ENCODE measurements at regions not wholly inside any gene's neighbourhood (a gene's known extent, or its start where the extent isn't known, plus 50 kb on each side); places are given as distances from the start of the nearest gene placed in this dataset.

DNA sequence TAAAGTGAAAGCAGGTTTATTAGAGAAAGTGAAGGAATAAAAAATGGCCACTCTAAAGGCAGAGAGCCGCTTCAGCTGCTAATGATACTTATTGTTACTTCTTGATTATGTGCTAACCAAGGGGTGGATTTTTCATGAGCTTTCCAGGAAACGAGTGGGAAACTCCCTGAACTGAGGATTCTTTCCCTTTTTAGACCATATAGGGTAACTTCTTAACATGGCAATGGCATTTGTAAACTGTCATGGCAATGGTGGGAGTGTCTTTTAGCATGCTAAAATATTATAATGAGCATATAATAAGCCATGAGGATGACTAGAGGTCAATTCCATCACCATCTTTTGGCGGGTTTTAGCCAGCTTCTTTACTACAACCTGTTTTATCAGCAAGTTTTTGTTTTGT lies 890.0 kb downstream of the UQCRFS1 start (continued):
- no peak for TF ChIP-seq ZSCAN4 (tag by site-specific recombination; IDR thresholded peaks at IDR 0.05)

DNA sequence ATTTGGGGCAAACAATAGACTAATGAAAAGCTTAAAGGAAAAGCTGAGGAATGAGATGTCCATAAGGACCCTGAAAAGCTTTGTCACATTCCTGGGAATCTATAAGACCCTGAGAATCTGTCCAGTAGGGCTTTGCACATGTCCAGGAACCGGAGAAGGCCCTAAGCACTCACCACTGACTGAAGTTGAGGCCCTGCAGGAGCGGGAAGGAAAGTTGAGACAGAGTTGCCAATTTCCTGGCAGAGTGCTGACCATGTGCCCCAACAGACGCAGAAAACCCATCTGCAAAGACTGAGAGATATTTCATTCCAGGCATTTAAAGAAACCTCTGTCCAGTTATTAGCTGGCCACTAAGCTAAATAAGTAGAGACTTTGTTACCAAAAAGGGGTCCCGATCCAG lies 890.5 kb downstream of the UQCRFS1 start:
- POLR2A ChIA-PET = no interaction called here
- H3K27ac ChIP-seq (ENCODE audit: extremely low read depth, low read depth, low read length) = no peak overlapping the region
- TF ChIP-seq, protein P1, sequence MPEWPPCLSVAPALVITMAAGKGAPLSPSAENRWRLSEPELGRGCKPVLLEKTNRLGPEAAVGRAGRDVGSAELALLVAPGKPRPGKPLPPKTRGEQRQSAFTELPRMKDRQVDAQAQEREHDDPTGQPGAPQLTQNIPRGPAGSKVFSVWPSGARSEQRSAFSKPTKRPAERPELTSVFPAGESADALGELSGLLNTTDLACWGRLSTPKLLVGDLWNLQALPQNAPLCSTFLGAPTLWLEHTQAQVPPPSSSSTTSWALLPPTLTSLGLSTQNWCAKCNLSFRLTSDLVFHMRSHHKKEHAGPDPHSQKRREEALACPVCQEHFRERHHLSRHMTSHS (tag by site-specific recombination; IDR thresholded peaks at IDR 0.05) = no peak
- TF ChIP-seq, protein P2, sequence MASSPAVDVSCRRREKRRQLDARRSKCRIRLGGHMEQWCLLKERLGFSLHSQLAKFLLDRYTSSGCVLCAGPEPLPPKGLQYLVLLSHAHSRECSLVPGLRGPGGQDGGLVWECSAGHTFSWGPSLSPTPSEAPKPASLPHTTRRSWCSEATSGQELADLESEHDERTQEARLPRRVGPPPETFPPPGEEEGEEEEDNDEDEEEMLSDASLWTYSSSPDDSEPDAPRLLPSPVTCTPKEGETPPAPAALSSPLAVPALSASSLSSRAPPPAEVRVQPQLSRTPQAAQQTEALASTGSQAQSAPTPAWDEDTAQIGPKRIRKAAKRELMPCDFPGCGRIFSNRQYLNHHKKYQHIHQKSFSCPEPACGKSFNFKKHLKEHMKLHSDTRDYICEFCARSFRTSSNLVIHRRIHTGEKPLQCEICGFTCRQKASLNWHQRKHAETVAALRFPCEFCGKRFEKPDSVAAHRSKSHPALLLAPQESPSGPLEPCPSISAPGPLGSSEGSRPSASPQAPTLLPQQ (tag by site-specific recombination; IDR thresholded peaks at IDR 0.05) = no peak
- TF ChIP-seq ZNF664 (tag by site-specific recombination; IDR thresholded peaks at IDR 0.05) (no peak), ZNF645 (tag by site-specific recombination; IDR thresholded peaks at IDR 0.05) (no peak), WT1 (tag by site-specific recombination; IDR thresholded peaks at IDR 0.05) (no peak)
- TF ChIP-seq, protein P3, sequence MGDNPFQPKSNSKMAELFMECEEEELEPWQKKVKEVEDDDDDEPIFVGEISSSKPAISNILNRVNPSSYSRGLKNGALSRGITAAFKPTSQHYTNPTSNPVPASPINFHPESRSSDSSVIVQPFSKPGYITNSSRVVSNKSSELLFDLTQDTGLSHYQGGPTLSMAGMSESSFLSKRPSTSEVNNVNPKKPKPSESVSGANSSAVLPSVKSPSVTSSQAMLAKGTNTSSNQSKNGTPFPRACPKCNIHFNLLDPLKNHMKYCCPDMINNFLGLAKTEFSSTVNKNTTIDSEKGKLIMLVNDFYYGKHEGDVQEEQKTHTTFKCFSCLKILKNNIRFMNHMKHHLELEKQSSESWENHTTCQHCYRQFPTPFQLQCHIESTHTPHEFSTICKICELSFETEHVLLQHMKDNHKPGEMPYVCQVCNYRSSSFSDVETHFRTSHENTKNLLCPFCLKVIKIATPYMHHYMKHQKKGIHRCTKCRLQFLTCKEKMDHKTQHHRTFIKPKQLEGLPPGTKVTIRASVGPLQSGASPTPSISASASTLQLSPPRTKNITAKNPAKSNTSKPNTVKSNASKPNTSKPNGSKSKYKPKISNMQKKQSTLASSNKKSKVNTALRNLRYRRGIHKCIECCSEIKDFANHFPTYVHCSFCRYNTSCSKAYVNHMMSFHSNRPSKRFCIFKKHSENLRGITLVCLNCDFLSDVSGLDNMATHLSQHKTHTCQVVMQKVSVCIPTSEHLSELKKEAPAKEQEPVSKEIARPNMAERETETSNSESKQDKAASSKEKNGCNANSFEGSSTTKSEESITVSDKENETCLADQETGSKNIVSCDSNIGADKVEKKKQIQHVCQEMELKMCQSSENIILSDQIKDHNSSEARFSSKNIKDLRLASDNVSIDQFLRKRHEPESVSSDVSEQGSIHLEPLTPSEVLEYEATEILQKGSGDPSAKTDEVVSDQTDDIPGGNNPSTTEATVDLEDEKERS (tag by site-specific recombination; IDR thresholded peaks at IDR 0.05) = no peak
- CTCF ChIA-PET = interaction anchor here (0.8 to 22.8 kb wide), 14 partner anchors 8 to 388 kb away, joined by 3 to 566 read pairs (median 13); no protein-coding TSS in a partner anchor
- no peaks in the 10 kb centered on the region; the same call in 1 of the 2 replicates for H3K9me3 ChIP-seq (ENCODE audit: control insufficient read depth, insufficient read depth, low read depth, low read length)
- H3K4me3 ChIP-seq (ENCODE audit: low read depth, low read length) = no peak overlapping the region
- H3K36me3 ChIP-seq (ENCODE audit: control insufficient read depth in 2 of 2, insufficient read depth in 1 of 2, low read length in 2 of 2) = no peaks in the 10 kb centered on the region
- H3K4me1 ChIP-seq (ENCODE audit: control insufficient read depth, insufficient read depth, low read length) = peaks cover 15% of the 10 kb centered on the region

DNA sequence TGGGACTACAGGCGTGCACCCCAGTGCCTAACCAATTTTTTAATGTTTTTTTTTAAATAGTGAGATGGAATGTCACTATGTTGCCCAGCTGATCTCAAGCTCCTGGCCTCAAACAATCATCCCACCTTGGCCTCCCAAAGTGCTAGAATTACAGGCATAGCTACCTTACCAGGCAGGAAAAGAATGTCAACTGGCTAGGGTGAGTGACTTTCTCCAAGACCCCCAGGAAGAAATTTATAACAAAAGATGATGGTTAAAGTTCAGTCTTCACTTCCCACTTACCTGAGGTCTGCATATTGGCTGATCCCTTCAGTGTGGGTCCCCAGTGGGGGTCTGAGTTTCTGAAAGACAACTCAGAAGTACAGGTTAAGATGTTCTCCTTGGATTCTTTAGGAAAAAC lies 893.0 kb downstream of the UQCRFS1 start:
- H3K4me1 ChIP-seq (ENCODE audit: control insufficient read depth, insufficient read depth, low read length) = peaks cover 12% of the 10 kb centered on the region
- no peaks in the 10 kb centered on the region for H3K36me3 ChIP-seq (ENCODE audit: control insufficient read depth in 2 of 2, insufficient read depth in 1 of 2, low read length in 2 of 2)
- TF ChIP-seq ZNF514 (tag by site-specific recombination; IDR thresholded peaks at IDR 0.05) = no peak
- peak; percentile 93 for TF ChIP-seq GLIS1 (tag by site-specific recombination; IDR thresholded peaks at IDR 0.05)
- H3K9me3 ChIP-seq (ENCODE audit: control insufficient read depth, insufficient read depth, low read depth, low read length) = no peaks in the 10 kb centered on the region; the same call in 1 of the 2 replicates
- POLR2A ChIA-PET = interaction anchor here (1.0 kb wide), 1 partner anchor 12 kb away, joined by 3 read pairs; no protein-coding TSS in a partner anchor
- CTCF ChIA-PET = interaction anchor here (0.6 to 22.8 kb wide), 6 partner anchors 69 to 349 kb away, joined by 3 to 566 read pairs (median 4); no protein-coding TSS in a partner anchor
- H3K4me3 ChIP-seq (ENCODE audit: low read depth, low read length) = no peak overlapping the region
- no peak overlapping the region for H3K27ac ChIP-seq (ENCODE audit: extremely low read depth, low read depth, low read length)

DNA sequence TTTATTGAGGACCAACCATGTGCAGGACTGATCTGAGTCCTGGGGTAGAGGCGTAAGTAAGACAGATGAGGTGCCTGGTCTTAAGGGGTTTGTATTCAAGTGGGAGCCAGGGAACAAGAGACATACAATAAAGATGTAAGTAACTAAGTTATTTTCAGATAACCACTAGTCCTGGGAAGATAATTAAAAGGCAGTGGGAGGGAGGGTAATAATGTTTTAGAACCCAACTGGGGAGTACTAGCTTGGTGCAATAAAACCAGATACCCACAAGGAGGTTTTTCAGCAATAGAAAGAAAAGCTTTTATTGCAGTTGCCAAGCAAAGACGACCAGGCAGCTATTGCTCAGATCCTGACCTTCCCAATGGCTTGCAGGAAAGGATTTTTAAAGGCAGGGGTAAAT lies 893.7 kb downstream of the UQCRFS1 start:
- H3K9me3 ChIP-seq (ENCODE audit: control insufficient read depth, insufficient read depth, low read depth, low read length) = no peaks in the 10 kb centered on the region; the same call in 1 of the 2 replicates
- CTCF ChIA-PET = interaction anchor here (0.8 to 22.8 kb wide), 5 partner anchors 69 to 348 kb away, joined by 3 to 566 read pairs (median 5); no protein-coding TSS in a partner anchor
- no peaks in the 10 kb centered on the region for H3K36me3 ChIP-seq (ENCODE audit: control insufficient read depth in 2 of 2, insufficient read depth in 1 of 2, low read length in 2 of 2)
- no peak overlapping the region for H3K27ac ChIP-seq (ENCODE audit: extremely low read depth, low read depth, low read length)
- POLR2A ChIA-PET = interaction anchor here (1.0 kb wide), 1 partner anchor 12 kb away, joined by 3 read pairs; no protein-coding TSS in a partner anchor
- H3K4me1 ChIP-seq (ENCODE audit: control insufficient read depth, insufficient read depth, low read length) = peaks cover 8% of the 10 kb centered on the region; the same call in 1 of the 2 replicates
- H3K4me3 ChIP-seq (ENCODE audit: low read depth, low read length) = no peak overlapping the region
- no peak for TF ChIP-seq ZNF274 (IDR thresholded peaks at IDR 0.05; ENCODE audit: low read length)
- no peak for TF ChIP-seq ZNF274 (tag by site-specific recombination; IDR thresholded peaks at IDR 0.05; ENCODE audit: borderline replicate concordance)
- peak; percentile 51; the same call in 1 of the 2 replicates for TF ChIP-seq BCL11B (tag by site-specific recombination; IDR thresholded peaks at IDR 0.05; ENCODE audit: low read depth)
- TF ChIP-seq MZF1 (tag by site-specific recombination; IDR thresholded peaks at IDR 0.05; ENCODE audit: borderline replicate concordance) = peak; percentile 32; the same call in 1 of the 2 replicates
- TF ChIP-seq, protein P4, sequence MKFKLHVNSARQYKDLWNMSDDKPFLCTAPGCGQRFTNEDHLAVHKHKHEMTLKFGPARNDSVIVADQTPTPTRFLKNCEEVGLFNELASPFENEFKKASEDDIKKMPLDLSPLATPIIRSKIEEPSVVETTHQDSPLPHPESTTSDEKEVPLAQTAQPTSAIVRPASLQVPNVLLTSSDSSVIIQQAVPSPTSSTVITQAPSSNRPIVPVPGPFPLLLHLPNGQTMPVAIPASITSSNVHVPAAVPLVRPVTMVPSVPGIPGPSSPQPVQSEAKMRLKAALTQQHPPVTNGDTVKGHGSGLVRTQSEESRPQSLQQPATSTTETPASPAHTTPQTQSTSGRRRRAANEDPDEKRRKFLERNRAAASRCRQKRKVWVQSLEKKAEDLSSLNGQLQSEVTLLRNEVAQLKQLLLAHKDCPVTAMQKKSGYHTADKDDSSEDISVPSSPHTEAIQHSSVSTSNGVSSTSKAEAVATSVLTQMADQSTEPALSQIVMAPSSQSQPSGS (tag by site-specific recombination; IDR thresholded peaks at IDR 0.05; ENCODE audit: low read depth) = no peak
- no peak for TF ChIP-seq SCRT2 (tag by site-specific recombination; IDR thresholded peaks at IDR 0.05)
- no peak for TF ChIP-seq OVOL3 (tag by site-specific recombination; IDR thresholded peaks at IDR 0.05)
- TF ChIP-seq KLF10 (tag by site-specific recombination; IDR thresholded peaks at IDR 0.05) = no peak
- no peak for TF ChIP-seq ZNF112 (tag by site-specific recombination; IDR thresholded peaks at IDR 0.05)
